HG03520 (cell line): ENCODE measurements at regions not wholly inside any gene's neighbourhood (a gene's known extent, or its start where the extent isn't known, plus 50 kb on each side); places are given as distances from the start of the nearest gene placed in this dataset.
A peak's percentile ranks its signal among the peaks of the same experiment; 100 is the strongest.
"Not testable (repeated sequence)": the region's sequence is repeated elsewhere in the genome, so short reads cannot be mapped to it uniquely, and the experiment has no call there.

Source experiments
- ATAC-seq: cut with Tn5 transposase; IDR thresholded peaks from one replicate; pipeline ENCODE4 v1.9.1; 2021; ENCODE audit warnings: mild to moderate bottlenecking, moderate library complexity; ENCODE audit not compliant: unreplicated experiment

- ATAC-seq = no peak
Measured at GRCh38 chr6:154596701-154597100, 86.2 kb upstream of the CNKSR3 start.

DNA sequence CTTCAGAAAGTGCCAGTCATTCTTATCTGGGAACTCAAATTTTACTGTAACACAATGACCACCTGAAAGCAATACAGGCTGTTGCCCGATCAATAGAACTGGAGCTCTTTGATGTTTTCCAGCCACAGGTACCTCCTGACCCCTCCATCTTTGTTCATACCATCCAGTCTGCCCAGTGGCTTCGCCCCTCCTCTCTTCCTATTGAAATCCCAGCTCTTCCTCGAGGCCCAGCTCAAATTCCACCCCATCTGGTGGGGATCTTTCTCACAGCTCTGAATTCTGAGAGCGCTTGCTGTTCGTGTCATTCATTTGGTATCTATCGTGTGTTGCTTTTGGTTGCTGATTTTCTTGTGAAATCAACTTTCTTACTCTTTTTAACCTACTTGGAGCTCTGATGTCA, 87.9 kb upstream of the CNKSR3 start:
- no peak for ATAC-seq

DNA sequence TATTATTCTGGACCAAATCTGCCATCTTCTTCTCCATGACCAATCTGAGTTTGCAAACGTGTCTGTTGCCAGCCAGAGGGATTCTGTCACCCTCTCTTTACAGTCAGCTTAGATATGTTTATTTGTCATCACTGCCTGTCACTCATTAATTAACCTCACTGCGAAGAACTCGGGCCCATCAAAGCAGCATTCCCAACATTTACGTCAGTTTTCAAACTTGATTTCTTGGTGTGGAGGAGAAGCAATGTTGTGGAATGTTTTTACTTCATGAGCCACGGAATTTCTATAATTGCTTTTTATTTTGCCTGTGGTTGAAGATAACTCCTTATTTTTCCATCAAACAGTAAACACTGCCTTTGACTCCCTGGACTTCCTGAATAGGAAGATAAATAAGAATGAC, 91.8 kb upstream of the CNKSR3 start:
- no peak for ATAC-seq

DNA sequence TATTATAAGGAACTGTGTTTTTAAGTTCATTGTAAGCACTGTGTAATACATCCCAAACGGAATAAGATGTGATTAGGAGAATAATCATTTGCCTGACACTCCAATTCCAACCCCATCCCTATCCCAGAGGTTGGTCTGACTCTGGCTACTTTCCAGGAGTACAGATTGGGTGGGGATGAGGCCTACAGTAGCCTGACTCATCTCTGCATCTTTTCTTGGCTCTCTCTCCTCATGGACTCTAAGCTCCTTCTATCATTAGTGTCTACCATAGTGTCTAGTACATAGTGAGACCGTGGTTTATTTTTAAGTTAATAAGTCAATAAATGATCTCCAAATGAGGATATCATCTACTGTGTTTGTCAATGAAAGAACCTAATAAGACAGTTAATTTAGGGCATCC, 92.2 kb upstream of the CNKSR3 start:
- ATAC-seq = no peak

- ATAC-seq = no peak
Measured at GRCh38 chr6:154604119-154604518, 93.6 kb upstream of the CNKSR3 start.

- ATAC-seq = peak; percentile 40
Measured at GRCh38 chr6:154605178-154605881, 94.8 kb upstream of the CNKSR3 start.

DNA sequence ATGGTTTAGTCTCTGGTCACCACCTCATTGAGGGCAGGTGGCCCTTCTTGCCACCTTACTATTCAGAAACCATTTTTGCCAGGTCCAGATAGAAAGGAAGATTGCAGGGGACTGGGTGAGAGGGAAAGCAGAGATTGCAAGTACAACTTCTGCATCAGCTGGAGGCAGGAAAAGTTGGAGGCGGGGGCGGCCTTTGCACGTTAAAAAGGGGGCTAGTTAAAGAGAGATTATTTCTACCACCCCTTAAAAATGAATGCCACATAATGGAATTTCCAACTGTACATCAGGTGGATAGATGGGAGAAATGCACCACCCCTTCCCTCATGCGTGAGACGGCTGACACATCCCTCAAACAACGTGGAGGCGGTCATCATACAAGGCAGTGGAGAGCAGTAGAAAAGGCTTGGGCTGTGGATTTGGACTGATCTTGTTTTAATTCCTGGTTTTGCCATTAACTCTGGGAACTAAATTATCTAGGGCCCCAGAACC, 95.4 kb upstream of the CNKSR3 start:
- ATAC-seq = no peak

GRCh38 chr6:154606457-154606856, 96.0 kb upstream of the CNKSR3 start:
- peak; percentile 73 for ATAC-seq

DNA sequence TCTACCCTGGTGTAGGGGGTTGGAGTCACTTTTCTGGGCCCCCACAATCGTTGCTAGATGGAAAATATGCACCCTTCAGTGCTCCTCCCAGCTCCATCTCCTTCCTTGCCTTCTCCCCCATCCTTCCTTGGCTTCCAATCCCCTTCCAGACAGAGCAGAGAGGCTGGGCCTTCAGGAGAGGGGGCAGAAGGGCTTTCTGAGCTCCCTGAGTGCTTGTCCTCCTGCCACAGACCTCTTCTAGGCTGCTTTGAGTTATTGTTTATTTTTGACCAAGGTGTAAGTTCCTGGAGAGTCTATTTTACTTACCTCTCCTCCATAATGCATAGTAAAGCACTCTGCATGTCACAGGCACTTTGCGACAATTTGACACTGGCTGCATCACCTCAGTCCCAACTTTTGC, 96.4 kb upstream of the CNKSR3 start:
- no peak for ATAC-seq

DNA sequence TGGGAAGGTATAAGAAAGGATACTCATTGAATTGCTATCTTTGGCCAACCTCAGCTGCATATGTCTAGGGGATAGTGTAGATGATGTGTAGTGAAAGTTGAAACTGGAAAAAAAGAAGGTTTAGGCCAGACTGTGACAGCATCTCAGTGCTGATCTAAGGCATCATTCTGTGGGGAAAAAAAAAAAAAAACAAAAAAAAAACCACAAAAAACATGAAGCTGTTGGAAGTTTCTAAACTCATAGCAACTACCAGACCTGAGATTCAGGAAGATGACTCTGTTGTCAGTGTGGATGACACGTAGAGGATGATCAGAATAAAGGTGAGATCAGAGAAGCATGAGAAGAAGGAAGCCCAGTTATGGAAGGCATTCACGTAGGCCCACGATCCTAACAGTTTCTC, 100.8 kb upstream of the CNKSR3 start:
- no peak for ATAC-seq

DNA sequence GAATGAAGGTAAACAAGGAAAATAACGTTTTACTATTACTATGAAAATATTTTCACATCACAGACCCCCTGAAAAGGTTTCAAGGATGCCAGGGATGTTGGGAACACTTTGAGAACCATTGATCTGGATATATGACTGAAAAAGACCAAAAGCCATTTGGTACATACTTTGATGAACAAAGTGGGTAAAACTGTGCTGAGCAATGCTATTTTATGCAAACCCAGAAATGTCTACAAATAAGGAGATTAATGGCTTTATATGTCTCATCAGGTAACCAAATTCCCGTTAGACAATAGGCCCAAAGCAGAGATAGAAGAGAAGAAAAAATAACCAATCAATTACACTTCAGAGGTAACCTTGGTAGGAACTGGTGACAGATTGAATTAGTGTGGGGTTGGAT, 101.4 kb upstream of the CNKSR3 start:
- no peak for ATAC-seq

DNA sequence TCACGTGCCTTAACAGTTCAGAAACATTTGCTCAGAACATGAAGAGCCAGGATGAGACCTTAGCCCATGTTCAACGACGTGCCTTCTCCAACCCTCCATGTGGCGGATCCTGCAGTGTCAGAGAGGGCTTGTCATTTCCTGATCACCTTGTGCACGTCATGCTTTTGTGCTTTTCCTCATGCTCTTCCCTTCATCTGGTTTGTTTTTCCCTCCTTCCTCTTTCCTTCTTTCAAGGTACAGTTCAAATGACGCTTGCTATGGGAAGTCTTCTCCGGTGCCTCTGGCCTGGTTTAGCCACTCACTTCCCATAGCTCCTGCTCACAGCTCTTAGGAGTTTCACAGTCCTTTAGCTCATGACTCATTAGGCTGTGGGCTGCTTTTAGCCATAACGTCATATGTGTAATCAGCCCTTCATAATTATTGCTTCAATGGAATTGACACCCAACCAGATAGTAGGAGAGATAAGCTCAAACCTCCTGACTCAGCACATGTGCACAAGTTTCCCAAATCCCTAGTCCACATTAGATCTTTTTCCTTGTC, 102.7 kb upstream of the CNKSR3 start:
- no peak for ATAC-seq

DNA sequence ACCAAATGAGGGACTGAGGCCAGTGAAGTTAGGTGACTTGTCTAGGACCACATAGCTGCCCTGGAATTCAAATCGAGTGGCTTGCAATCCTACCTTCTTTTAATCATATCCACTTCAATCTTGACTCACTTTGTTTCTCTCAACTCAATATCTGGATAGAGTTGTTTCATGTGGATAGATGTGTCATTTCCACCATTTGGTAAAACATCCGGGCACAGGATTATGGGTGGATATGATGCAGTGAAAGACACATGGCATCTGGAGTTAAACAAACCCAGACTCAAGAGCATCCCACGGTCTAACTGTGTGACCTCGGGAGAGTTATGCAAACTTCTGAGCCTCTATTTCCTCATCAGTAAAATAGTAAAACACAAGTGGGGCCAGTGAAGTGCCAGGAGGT, 103.6 kb upstream of the CNKSR3 start:
- no peak for ATAC-seq

- ATAC-seq = no peak
Measured at GRCh38 chr6:154614641-154615040, 104.2 kb upstream of the CNKSR3 start.

DNA sequence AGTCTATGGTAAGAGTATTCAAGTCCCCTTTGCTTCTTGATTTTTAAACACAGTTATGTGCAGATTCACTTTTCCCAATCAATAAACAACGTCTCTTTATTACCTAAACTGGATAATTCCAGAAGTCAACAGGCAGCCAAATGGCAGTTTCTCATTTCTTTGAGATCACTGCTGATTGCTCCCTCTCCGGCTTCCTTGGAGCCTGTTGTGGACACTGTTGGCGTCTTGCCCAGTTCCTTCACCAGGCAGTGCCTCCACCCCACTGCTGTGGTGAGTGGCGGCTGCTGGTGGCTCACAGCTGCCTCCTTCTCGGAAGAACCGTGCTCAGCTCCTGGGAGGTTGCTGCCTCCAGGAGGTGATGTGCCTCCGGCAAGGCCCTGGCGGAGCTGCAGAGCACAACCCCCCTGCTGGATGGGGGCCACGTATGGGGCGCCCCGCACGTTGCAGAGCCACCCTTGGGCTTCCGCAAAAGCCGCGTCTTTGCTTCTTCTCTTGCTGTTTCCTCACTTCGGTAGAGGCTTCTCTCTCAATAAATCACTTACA, 105.1 kb upstream of the CNKSR3 start:
- no peak for ATAC-seq

DNA sequence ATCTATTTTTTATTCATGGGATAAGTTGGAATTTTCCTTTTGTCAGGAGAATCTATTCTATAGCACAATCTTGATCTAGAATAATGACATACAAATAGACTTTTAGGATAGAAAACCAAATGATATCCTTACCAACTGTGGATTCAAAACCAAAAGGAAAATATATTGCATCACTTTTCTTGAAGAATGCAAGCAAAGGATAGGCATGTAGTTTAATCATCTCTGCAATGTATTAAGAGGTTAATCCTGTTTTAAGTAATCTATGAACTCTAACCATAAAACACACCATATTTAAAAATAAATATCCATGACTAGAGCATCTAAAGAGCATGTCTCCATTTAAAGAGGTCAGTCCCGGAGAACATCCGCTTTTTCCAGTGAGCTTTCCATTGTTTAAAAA, 106.7 kb upstream of the CNKSR3 start:
- no peak for ATAC-seq

DNA sequence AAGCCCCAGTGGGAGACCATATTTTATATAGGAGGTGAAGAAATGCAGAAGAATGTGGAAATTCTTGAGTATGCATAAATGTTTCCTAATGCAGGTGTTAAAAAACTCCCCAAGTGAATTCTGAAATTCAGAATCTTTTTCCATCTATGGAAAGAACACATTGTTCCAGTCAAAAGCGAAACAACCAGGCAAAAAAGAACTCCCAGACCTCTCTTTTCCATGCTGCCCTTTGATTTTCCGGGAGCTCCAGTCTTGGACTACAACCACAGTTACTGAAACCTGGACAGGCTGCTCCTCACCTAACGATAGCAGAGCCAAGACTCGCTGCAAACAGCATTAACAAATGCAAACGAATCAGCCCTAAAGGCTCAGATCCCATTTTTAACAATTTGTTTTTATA, 108.7 kb upstream of the CNKSR3 start:
- no peak for ATAC-seq

GRCh38 chr6:154621686-154622085, 111.2 kb upstream of the CNKSR3 start:
- no peak for ATAC-seq

- no peak for ATAC-seq
Measured at GRCh38 chr6:154622618-154623336, 110.4 kb upstream of the SCAF8 start.

DNA sequence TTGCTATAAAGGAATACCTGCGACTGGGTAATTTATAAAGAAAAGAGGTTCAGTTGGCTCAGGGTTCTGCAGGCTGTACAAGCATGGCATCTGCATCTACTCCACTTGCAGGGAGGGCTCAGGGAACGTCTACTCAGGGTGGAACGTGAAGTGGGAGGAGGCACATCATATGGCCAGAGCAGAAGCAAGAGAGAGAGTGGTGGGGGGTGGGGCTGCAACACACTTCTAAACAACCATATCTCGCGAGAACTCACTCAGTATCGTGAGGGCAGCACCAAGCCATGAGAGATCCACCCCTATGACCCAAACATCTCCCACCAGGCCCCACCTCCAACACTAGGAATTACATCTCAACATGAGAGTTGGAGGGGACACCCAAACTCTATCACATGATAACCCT, 109.8 kb upstream of the SCAF8 start:
- no peak for ATAC-seq

DNA sequence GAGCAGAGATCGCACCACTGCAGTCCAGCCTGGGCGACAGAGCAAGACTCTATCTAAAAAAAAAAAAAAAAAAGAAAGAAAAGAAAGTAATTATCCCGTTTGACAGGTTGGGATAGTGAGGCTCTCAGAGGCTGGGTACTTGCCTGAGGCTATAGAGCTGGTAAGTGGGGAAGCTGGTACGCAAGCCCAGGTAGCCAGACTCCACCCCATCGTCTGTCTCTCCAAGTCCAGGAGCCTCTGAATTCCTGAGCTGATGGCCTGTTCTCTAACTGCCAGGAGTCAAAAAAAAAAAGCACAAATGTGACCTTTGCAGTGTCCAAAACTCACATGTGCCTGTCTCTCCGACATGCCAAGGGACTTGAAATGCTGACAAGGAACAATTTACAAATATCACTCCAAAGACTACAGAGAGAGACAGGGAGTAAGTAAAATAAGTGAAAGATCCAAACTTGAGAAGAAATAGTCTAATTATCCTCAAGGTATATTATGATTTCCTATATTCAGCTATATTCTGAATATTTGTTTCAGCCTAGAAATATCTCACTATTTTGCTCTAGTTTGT, 109.1 kb upstream of the SCAF8 start:
- no peak for ATAC-seq

GRCh38 chr6:154624727-154625126, 108.5 kb upstream of the SCAF8 start:
- not testable (repeated sequence) for ATAC-seq
